K562 (cell line): ENCODE measurements at regions not wholly inside any gene's neighbourhood (a gene's known extent, or its start where the extent isn't known, plus 50 kb on each side); places are given as distances from the start of the nearest gene placed in this dataset.
"Not testable (repeated sequence)": the region's sequence is repeated elsewhere in the genome, so short reads cannot be mapped to it uniquely, and the experiment has no call there.

Experiments
- ATAC-seq: fragments of 200-7000 bp; cut with Tn5 transposase; 3 replicates; pipeline ENCODE4 v1.9.1; 2020; ENCODE audit warnings: moderate library complexity
- BruUV-seq: library from RNA; stranded (reverse); fragments of 400-500 nt; replicated peaks from 2 replicates; lab custom pipeline; 2021; lab: Mats Ljungman, UMichigan
- CTCF ChIA-PET: fragments of 300-600 bp; formaldehyde crosslinking; extraction: SDS; loops from one replicate; lab custom pipeline; 2021; ENCODE audit warnings: low intra/inter-chr PET ratio; lab: Yijun Ruan, JAX
- POLR2A ChIA-PET: fragments of 300-600, 350-650 bp; sonication (Branson Sonifier 250); formaldehyde crosslinking; extraction: SDS; loops from one replicate; lab custom pipeline; 2021; ENCODE audit warnings: antibody characterized with exemption, inconsistent platforms; lab: Yijun Ruan, JAX
- DNase-seq, 4 experiments: peaks; one replicate each; pipeline versions ENCODE4 v3.0.0 to v3.0.0-alpha.2; 2011 to 2018; ENCODE audit warnings: low spot score in 3 of 4, mixed read lengths in 3 of 4; ENCODE audit errors: extremely low read depth in 1 of 4
- FAIRE-seq: peaks from 2 replicates; lab custom pipeline; 2011; peaks lifted over from hg19 to GRCh38; lab: Jason Lieb, UNC
- H2AFZ ChIP-seq: 2 replicates; pipeline ENCODE4 v1.6.0; 2011; ENCODE audit warnings: low read depth, low read length, control low read depth, inconsistent platforms
- H3K27ac ChIP-seq: fragments of 200-600 bp; 3 replicates; pipeline ENCODE4 v1.8.0; 2011; ENCODE audit warnings: low read depth, mild to moderate bottlenecking, control low read depth, inconsistent platforms, low read length, moderate library complexity, mixed read lengths; ENCODE audit errors: extremely low read depth
- H3K27me3 ChIP-seq, 2 experiments: fragments of 300-600 bp in 1 of 2; 2 replicates in 1 of 2; 3 replicates in 1 of 2; pipeline versions ENCODE4 v1.6.0 to v1.8.0; 2011; ENCODE audit warnings: inconsistent platforms in 2 of 2, low read length in 2 of 2, mild to moderate bottlenecking in 1 of 2, mixed read lengths in 1 of 2, moderate library complexity in 1 of 2; ENCODE audit not compliant: control insufficient read depth in 2 of 2, insufficient read depth in 2 of 2
- H3K36me3 ChIP-seq: fragments of 300-600 bp; 3 replicates; pipeline ENCODE4 v1.8.0; 2011; ENCODE audit warnings: mild to moderate bottlenecking, low read length, inconsistent platforms; ENCODE audit not compliant: control insufficient read depth, insufficient read depth
- H3K4me1 ChIP-seq, 2 experiments: fragments of 200-600 bp in 1 of 2; replicated peaks in 1 of 2; 2 replicates in 1 of 2; 3 replicates in 1 of 2; pipeline versions ENCODE4 v1.5.1 to v1.8.0; 2011; ENCODE audit warnings: inconsistent platforms in 2 of 2, low read length in 2 of 2, mild to moderate bottlenecking in 1 of 2, mixed read lengths in 1 of 2, moderate library complexity in 1 of 2; ENCODE audit not compliant: control insufficient read depth in 2 of 2, insufficient read depth in 2 of 2
- H3K4me2 ChIP-seq: 2 replicates; pipeline ENCODE4 v1.6.1; 2011; ENCODE audit warnings: low read length, control low read depth, inconsistent platforms, mixed read lengths; ENCODE audit not compliant: insufficient read depth
- H3K4me3 ChIP-seq: fragments of 200-600 bp; sonication (generic), shearing (Covaris generic); 2 replicates; pipeline ENCODE4 v1.5.1; 2016; ENCODE audit warnings: control low read depth, inconsistent platforms
- H3K79me2 ChIP-seq: fragments of 200-600 bp; 3 replicates; pipeline ENCODE4 v1.8.0; 2011; ENCODE audit warnings: low read length, inconsistent platforms; ENCODE audit not compliant: control insufficient read depth, insufficient read depth
- H3K9ac ChIP-seq, 2 experiments: 2 replicates each; pipeline versions ENCODE4 v1.6.0 to v1.6.1; 2011; ENCODE audit warnings: low read depth in 2 of 2, low read length in 2 of 2, control low read depth in 1 of 2, inconsistent platforms in 1 of 2, mild to moderate bottlenecking in 1 of 2, mixed read lengths in 1 of 2; ENCODE audit not compliant: insufficient read depth in 1 of 2
- H3K9me1 ChIP-seq: one replicate; pipeline ENCODE4 v1.6.0; 2011; ENCODE audit warnings: inconsistent platforms, mild to moderate bottlenecking, low read length, moderate library complexity; ENCODE audit not compliant: control insufficient read depth, insufficient read depth
- H3K9me3 ChIP-seq: replicated peaks from 2 replicates; pipeline ENCODE4 v1.5.1; 2011; ENCODE audit warnings: low read depth, low read length, inconsistent platforms; ENCODE audit not compliant: control insufficient read depth, insufficient read depth
- H4K20me1 ChIP-seq: replicated peaks from 2 replicates; pipeline ENCODE4 v1.6.1; 2011; ENCODE audit warnings: low read length, inconsistent platforms, mixed read lengths; ENCODE audit not compliant: control insufficient read depth, insufficient read depth
- ILK ChIP-seq: fragments of 450-650 bp; IDR thresholded peaks from 2 replicates; pipeline ENCODE4 v1.6.1; 2016; ENCODE audit warnings: missing genetic modification characterization, low read depth, mild to moderate bottlenecking, missing compliant biosample characterization, moderate library complexity, borderline replicate concordance
- LCOR ChIP-seq: sonication (generic); formaldehyde crosslinking; IDR thresholded peaks from 2 replicates; pipeline ENCODE4 v1.8.0; 2022; ENCODE audit warnings: mild to moderate bottlenecking, missing genetic modification reagents
- POLR2G ChIP-seq: fragments of 200-400 bp; formaldehyde crosslinking; IDR thresholded peaks from 2 replicates; pipeline ENCODE4 v1.6.1; 2017; ENCODE audit warnings: low read depth, mild to moderate bottlenecking, antibody characterized with exemption, low read length, moderate library complexity
- SRSF3 ChIP-seq: fragments of 200-400 bp; formaldehyde crosslinking; IDR thresholded peaks from 2 replicates; pipeline ENCODE4 v1.6.1; 2016; ENCODE audit warnings: mild to moderate bottlenecking, low read length, moderate library complexity; ENCODE audit not compliant: insufficient read depth
- TAF1 ChIP-seq: IDR thresholded peaks from 2 replicates; pipeline ENCODE4 v1.6.1; 2011; ENCODE audit warnings: mild to moderate bottlenecking, low read length, moderate library complexity; ENCODE audit not compliant: insufficient read depth, control insufficient read depth, severe bottlenecking; ENCODE audit errors: extremely low read depth
- WGBS: fragments of 100-300 bp; shearing (Covaris generic); methylation state at CpG from one replicate; pipeline ENCODE4 v1.1.6; 2016; ENCODE audit warnings: low coverage, mixed read lengths; ENCODE audit not compliant: insufficient coverage; ENCODE audit errors: missing lambda C conversion rate; 5-methylcytosine and 5-hydroxymethylcytosine counted together
- in situ Hi-C: fragments of 300-500 bp; cut with MboI; formaldehyde crosslinking; loops from 4 replicates; pipeline ENCODE4 v1.15.0; 2018; ENCODE audit warnings: inconsistent platforms, mixed read lengths
- intact Hi-C: fragments of 100-400 bp; cut with micrococcal nuclease; formaldehyde crosslinking; loops from 2 replicates; pipeline ENCODE4 v1.14.2; 2022
- TF ChIP-seq, protein P1 (sequence below), 2 experiments: IDR thresholded peaks; 2 replicates each; pipeline ENCODE4 v1.6.1; 2011; ENCODE audit warnings: borderline replicate concordance in 1 of 2, control low read depth in 1 of 2, low read depth in 1 of 2, low read length in 1 of 2, mild to moderate bottlenecking in 1 of 2, mixed read lengths in 1 of 2, moderate library complexity in 1 of 2; ENCODE audit not compliant: insufficient read depth in 1 of 2, insufficient read length in 1 of 2, poor library complexity in 1 of 2, severe bottlenecking in 1 of 2; ENCODE audit errors: extremely low read depth in 1 of 2
- TF ChIP-seq, protein P2 (sequence below): sonication (generic); formaldehyde crosslinking; IDR thresholded peaks from 2 replicates; pipeline ENCODE4 v1.8.0; 2022; ENCODE audit warnings: mild to moderate bottlenecking, missing genetic modification reagents

DNA sequence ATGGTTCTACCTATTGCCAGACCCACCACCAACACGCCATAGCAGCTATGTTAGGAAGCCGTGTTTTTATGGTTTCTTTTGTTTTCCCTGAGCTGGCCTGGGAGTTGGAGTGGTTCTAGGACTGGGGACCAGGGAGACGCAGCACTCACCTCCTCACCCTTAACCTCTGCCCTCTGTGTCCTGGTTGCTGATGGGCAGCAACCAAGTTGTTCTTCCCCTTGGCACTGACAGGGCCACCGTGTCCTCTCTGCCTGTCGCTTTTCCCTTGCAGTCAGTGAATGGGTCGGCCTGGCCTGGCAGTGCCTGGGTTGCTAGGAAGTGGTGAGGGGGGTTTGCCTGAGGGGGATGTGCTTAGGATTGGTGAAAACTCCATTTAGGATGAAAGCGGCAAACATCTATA is 197.1 kb upstream of the GATA6 start (continued):
- TF ChIP-seq POLR2G (no peak), SRSF3 (no peak), LCOR (no peak), ILK (no peak), TAF1 (no peak)
- TF ChIP-seq, protein P1, sequence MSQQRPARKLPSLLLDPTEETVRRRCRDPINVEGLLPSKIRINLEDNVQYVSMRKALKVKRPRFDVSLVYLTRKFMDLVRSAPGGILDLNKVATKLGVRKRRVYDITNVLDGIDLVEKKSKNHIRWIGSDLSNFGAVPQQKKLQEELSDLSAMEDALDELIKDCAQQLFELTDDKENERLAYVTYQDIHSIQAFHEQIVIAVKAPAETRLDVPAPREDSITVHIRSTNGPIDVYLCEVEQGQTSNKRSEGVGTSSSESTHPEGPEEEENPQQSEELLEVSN (IDR thresholded peaks at IDR 0.05; ENCODE audit: borderline replicate concordance in 1 of 2, extremely low read depth in 1 of 2, insufficient read depth in 1 of 2, insufficient read length in 1 of 2, low read depth in 1 of 2, low read length in 1 of 2, poor library complexity in 1 of 2, severe bottlenecking in 1 of 2): no peak
- TF ChIP-seq, protein P2, sequence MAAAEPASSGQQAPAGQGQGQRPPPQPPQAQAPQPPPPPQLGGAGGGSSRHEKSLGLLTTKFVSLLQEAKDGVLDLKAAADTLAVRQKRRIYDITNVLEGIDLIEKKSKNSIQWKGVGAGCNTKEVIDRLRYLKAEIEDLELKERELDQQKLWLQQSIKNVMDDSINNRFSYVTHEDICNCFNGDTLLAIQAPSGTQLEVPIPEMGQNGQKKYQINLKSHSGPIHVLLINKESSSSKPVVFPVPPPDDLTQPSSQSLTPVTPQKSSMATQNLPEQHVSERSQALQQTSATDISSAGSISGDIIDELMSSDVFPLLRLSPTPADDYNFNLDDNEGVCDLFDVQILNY (CRISPR knock-in tag): no peak

DNA sequence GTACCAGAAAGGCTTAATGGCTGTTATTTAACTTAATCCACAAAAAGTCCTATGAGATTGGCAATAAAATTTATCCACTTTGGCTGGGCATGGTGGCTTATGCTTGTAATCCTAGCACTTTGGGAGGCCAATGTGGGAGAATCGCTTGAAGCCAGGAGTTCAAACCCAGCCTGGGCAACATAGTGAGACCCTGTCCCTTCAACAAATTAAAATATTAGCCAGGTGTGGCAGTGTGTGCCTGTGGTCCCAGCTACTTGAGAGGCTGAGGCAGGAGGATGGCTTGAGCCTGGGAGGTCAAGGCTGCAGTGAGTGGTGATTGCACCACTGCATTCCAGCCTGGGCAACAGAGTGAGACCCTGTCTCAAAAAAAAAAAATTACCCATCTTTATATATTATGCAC is 193.4 kb upstream of the GATA6 start:
- intact Hi-C loops, H3K36me3 ChIP-seq, H3K79me2 ChIP-seq, FAIRE-seq, BruUV-seq, in situ Hi-C loops, H3K9me1 ChIP-seq, H2AFZ ChIP-seq, H3K9ac ChIP-seq, ATAC-seq, CTCF ChIA-PET, DNase-seq, H3K4me1 ChIP-seq, H3K4me2 ChIP-seq, H3K9me3 ChIP-seq, H4K20me1 ChIP-seq, H3K27ac ChIP-seq, H3K4me3 ChIP-seq: not testable (repeated sequence)
- POLR2A ChIA-PET: interaction anchor here (0.6 to 0.9 kb wide), 3 partner anchors 15 to 620 kb away, joined by 3 read pairs; no protein-coding TSS in a partner anchor
- 0% methylated on average over 1 of the region's 1 CpG for WGBS
- peaks cover 18 to 27% of the 10 kb centered on the region in 2 experiments; a peak in 4 of 5 replicates for H3K27me3 ChIP-seq
